ENCODE measurements at regions not wholly inside any gene's neighbourhood (a gene's known extent, or its start where the extent isn't known, plus 50 kb on each side); places are given as distances from the start of the nearest gene placed in this dataset.
"Not testable (repeated sequence)": the region's sequence is repeated elsewhere in the genome, so short reads cannot be mapped to it uniquely, and the experiment has no call there.

GRCh38 chr1:223951551-223951950, 105.8 kb upstream of the TP53BP2 start:
- H3K27me3 ChIP-seq; H3K36me3 ChIP-seq; H3K4me3 ChIP-seq; H3K4me1 ChIP-seq; H3K27ac ChIP-seq; DNase-seq; H3K9me3 ChIP-seq (replicated peaks): not testable (repeated sequence)

DNA sequence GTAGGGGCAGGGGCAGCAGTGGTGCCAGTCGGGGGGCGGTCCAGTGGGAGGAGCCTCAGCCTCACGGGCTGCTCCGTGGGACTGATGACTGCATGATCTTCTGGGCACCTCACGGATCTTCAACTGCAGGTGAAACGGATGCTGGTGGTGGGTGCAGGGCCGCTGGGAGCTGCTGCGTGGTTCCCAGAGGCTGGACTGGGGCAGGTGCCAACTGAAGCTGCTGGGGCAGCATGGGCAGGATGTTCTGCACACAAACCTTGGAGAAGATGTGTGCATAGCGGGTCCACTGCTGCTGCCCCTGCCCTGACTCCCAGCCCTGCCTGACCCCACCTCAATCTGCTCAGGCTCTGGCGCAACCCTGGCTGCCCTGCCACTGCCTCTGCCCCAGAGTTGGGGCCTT, 104.2 kb upstream of the TP53BP2 start:
- H3K4me3 ChIP-seq; H3K27ac ChIP-seq; H3K27me3 ChIP-seq; H3K4me1 ChIP-seq; H3K36me3 ChIP-seq; DNase-seq; H3K9me3 ChIP-seq (replicated peaks): not testable (repeated sequence)

DNA sequence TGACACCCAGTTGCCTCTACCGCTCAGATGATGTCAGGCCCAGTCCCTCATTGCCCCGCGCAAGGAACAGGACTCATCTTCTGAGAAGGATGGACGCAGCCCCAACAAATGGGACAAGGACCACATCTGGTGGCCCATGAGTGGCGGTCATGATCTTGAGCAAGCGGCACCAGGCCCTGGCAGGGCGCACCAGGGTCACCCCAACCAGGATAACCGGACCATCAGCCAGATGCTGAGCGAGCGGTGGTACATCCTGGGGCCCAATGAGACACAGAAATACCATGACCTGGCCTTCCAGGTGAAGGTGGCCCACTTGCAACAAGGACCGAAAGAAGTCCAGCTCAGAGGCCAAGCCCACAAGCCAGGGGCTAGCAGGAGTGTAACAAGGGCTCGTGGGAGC, 102.3 kb upstream of the TP53BP2 start:
- H3K27ac ChIP-seq, DNase-seq, H3K36me3 ChIP-seq: not testable (repeated sequence)

DNA sequence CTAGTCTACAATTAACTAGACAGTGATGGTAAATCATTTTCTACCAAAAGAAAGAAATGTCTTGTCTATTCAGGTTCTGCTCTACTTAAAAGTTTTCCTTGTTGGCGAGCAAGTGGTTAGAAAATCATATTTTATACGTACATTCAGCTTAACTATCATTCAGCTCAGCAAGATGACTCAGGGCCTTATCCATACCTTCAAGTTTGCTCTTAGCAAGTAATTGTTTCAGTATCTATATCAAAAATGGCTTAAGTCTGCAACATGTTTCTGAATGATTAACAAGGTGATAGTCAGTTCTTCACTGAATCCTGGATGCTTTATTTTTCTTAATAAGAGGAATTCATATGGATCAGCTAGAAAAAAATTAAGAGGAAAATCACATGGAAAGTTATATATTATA, 90.8 kb upstream of the TP53BP2 start:
- not testable (repeated sequence) for H3K27me3 ChIP-seq; H3K4me3 ChIP-seq; H3K9me3 ChIP-seq (replicated peaks); H3K27ac ChIP-seq; H3K36me3 ChIP-seq; DNase-seq; H3K4me1 ChIP-seq

More for the DNA sequence above, 102.3 kb upstream of the TP53BP2 start:
- H3K9me3 ChIP-seq (replicated peaks); H3K4me1 ChIP-seq; H3K27me3 ChIP-seq; H3K4me3 ChIP-seq: not testable (repeated sequence)

GRCh38 chr1:223931476-223931875, 85.7 kb upstream of the TP53BP2 start:
- not testable (repeated sequence) for H3K4me3 ChIP-seq; H3K27me3 ChIP-seq; H3K4me1 ChIP-seq; H3K36me3 ChIP-seq; DNase-seq; H3K9me3 ChIP-seq (replicated peaks); H3K27ac ChIP-seq

DNA sequence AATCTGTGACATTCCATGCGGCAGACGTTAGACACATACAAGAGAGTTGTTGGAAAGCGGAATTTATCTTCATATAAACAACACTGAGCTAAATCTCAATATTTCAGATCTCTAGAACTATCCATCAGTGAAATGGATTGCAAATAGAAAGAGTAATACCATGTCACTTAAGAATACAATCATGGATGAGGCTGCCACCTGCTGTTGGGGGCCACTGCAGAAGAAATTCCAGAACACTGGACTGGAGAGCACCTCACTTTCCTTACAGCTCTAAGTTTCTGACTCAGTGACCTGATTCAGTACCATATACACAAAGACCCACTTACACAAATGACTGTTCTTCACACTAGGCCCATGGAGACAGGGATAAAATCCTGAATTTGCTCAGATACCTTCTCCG, 75.1 kb upstream of the TP53BP2 start:
- DNase-seq, result peak in 1 of 2 experiments; percentile 11
- not testable (repeated sequence) for H3K9me3 ChIP-seq (replicated peaks); H3K4me1 ChIP-seq; H3K36me3 ChIP-seq; H3K27ac ChIP-seq; H3K4me3 ChIP-seq; H3K27me3 ChIP-seq

DNA sequence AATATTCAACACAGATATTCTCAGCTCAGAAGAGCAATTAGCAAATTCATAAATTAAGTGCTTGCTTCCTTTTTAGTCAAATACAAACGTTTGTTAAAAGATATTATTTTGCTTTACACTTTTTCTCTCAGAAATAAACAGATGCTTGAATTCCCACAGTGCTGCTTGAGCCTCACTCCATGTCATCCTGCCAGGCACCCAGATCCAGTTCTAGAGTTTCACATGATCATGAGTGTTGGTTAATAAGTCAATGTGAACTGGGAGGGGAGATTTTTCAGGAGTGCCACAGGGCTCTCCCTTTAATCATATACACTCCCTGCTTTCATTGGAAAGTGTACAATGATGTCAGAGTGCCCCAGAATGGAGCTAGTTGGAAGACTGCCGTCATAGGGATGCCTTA, 69.7 kb upstream of the TP53BP2 start:
- H3K27me3 ChIP-seq; H3K36me3 ChIP-seq; H3K4me3 ChIP-seq; H3K27ac ChIP-seq; H3K4me1 ChIP-seq; DNase-seq; H3K9me3 ChIP-seq (replicated peaks): not testable (repeated sequence)

- H3K4me3 ChIP-seq, H3K27ac ChIP-seq, DNase-seq: not testable (repeated sequence)
Observed at GRCh38 chr1:223913715-223914114, 68.0 kb upstream of the TP53BP2 start.

DNA sequence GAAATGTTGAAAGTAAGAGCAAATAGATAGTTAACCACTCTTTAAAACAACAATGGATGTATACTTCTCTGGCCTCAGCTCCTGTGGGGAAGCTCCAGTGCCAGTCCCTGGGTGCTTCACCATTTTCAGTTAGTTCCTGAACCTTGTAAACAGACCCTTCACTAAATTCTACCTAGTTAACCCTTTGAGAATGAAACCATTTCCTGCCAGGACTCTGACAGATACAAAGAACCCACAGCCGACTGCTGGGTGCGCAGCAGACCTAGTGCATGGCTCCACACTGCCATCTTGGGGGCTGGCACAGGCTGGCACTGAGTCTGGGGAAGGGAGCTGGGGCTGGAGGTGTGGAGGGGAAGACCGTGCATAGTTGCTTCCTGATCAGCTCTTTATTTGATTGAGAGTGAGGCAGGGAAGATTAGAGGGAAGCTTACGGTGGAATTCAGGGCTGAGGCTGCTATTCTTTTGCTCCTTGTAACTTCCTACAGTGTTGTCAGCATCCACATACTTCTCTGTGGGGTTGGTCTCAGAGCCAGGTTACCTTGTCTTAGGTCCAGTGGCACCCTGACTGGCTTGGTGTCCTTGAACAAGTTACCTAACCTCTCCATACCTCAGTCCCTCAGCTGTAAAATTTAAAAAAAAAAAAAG, 62.3 kb upstream of the TP53BP2 start:
- not testable (repeated sequence) for H3K4me1 ChIP-seq; H3K27me3 ChIP-seq; H3K27ac ChIP-seq; H3K9me3 ChIP-seq (replicated peaks); H3K36me3 ChIP-seq; H3K4me3 ChIP-seq
- peak in 1 of 2 experiments; percentile 8 for DNase-seq

More at GRCh38 chr1:223913715-223914114, 68.0 kb upstream of the TP53BP2 start:
- not testable (repeated sequence) for H3K4me1 ChIP-seq; H3K9me3 ChIP-seq (replicated peaks); H3K36me3 ChIP-seq; H3K27me3 ChIP-seq

GRCh38 chr1:223903221-223903620, 57.5 kb upstream of the TP53BP2 start:
- H3K36me3 ChIP-seq; H3K9me3 ChIP-seq (replicated peaks); H3K4me3 ChIP-seq; H3K4me1 ChIP-seq; H3K27me3 ChIP-seq; H3K27ac ChIP-seq; DNase-seq: not testable (repeated sequence)

GRCh38 chr1:223899775-223900174, 54.0 kb upstream of the TP53BP2 start:
- not testable (repeated sequence) for H3K9me3 ChIP-seq (replicated peaks); H3K4me1 ChIP-seq; DNase-seq; H3K4me3 ChIP-seq; H3K27ac ChIP-seq; H3K36me3 ChIP-seq; H3K27me3 ChIP-seq

GRCh38 chr1:223897097-223897496, 51.4 kb upstream of the TP53BP2 start:
- H3K36me3 ChIP-seq; H3K4me3 ChIP-seq; H3K4me1 ChIP-seq; H3K27me3 ChIP-seq; H3K27ac ChIP-seq; DNase-seq; H3K9me3 ChIP-seq (replicated peaks): not testable (repeated sequence)

GRCh38 chr1:223895950-223896349, 50.2 kb upstream of the TP53BP2 start:
- DNase-seq; H3K4me1 ChIP-seq; H3K9me3 ChIP-seq (replicated peaks); H3K4me3 ChIP-seq; H3K27ac ChIP-seq; H3K36me3 ChIP-seq; H3K27me3 ChIP-seq: not testable (repeated sequence)
